ENCODE measurements at regions not wholly inside any gene's neighbourhood (a gene's known extent, or its start where the extent isn't known, plus 50 kb on each side); places are given as distances from the start of the nearest gene placed in this dataset.

- no peaks in the 10 kb centered on the region for H3K4me1 ChIP-seq (ENCODE audit: control insufficient read depth in 1 of 2, insufficient read depth in 2 of 2, low read depth in 1 of 2, low read length in 1 of 2)
- no peak overlapping the region for H3K27ac ChIP-seq (ENCODE audit: low read depth in 2 of 2, low read length in 1 of 2)
- POLR2A ChIA-PET: no interaction called here
- no peak overlapping the region for H2AFZ ChIP-seq (ENCODE audit: low read depth)
- no peak overlapping the region for H3K4me3 ChIP-seq (ENCODE audit: low read depth in 2 of 2, low read length in 1 of 2)
- H3K9ac ChIP-seq: no peak overlapping the region
- no peaks in the 10 kb centered on the region for H3K79me2 ChIP-seq (ENCODE audit: insufficient read depth)
- no peaks in the 10 kb centered on the region for H3K36me3 ChIP-seq (replicated peaks in 1 of 2; ENCODE audit: control insufficient read depth in 1 of 2, insufficient read depth in 2 of 2, low read length in 1 of 2)
- 5% methylated on average over 2 of the region's 2 CpGs for WGBS (ENCODE audit: low lambda C conversion rate)
- H3K9me3 ChIP-seq: no peaks in the 10 kb centered on the region
- TF ChIP-seq POLR2AphosphoS5 (IDR thresholded peaks at IDR 0.05; ENCODE audit: low read depth, low read length) (no peak), SIN3A (IDR thresholded peaks at IDR 0.05; ENCODE audit: borderline replicate concordance, low read depth, low read length) (no peak), TCF12 (IDR thresholded peaks at IDR 0.05) (no peak), TAF1 (IDR thresholded peaks at IDR 0.05; ENCODE audit: borderline replicate concordance, low read depth, low read length) (no peak), MXI1 (IDR thresholded peaks at IDR 0.05; ENCODE audit: low read depth, low read length) (no peak), PBX3 (IDR thresholded peaks at IDR 0.05) (no peak), FOXM1 (IDR thresholded peaks at IDR 0.05; ENCODE audit: low read depth) (no peak), RFX5 (IDR thresholded peaks at IDR 0.05; ENCODE audit: low read length) (no peak), EP300 (IDR thresholded peaks at IDR 0.05; ENCODE audit: borderline replicate concordance in 1 of 2, low read depth in 1 of 2, low read length in 1 of 2) (no peak), GABPA (IDR thresholded peaks at IDR 0.05; ENCODE audit: low read depth) (no peak), MEF2A (IDR thresholded peaks at IDR 0.05; ENCODE audit: borderline replicate concordance, low read depth) (no peak), CHD2 (IDR thresholded peaks at IDR 0.05; ENCODE audit: low read length, partially characterized antibody) (no peak), JUND (IDR thresholded peaks at IDR 0.05) (no peak), TEAD4 (IDR thresholded peaks at IDR 0.05; ENCODE audit: borderline replicate concordance, insufficient read depth) (no peak), USF1 (IDR thresholded peaks at IDR 0.05; ENCODE audit: borderline replicate concordance, low read depth) (no peak), YY1 (IDR thresholded peaks at IDR 0.05; ENCODE audit: low read depth) (no peak), MAX (IDR thresholded peaks at IDR 0.05; ENCODE audit: low read depth) (no peak), CTCF (IDR thresholded peaks at IDR 0.05) (no peak)
- no peak for DNase-seq
- H3K27me3 ChIP-seq (ENCODE audit: insufficient read depth): no peaks in the 10 kb centered on the region
- no peaks in the 10 kb centered on the region for H3F3A ChIP-seq (replicated peaks; ENCODE audit: insufficient read depth)
- H4K20me1 ChIP-seq (ENCODE audit: insufficient read depth): no peaks in the 10 kb centered on the region
- H3K4me2 ChIP-seq: no peak overlapping the region
- H3K9me2 ChIP-seq: no peaks in the 10 kb centered on the region
- CTCF ChIA-PET: no interaction called here
These were observed 196.0 kb upstream of the SAMSN1 start for GRCh38 chr21:14742119-14742518.

Data from SK-N-SH (cell line).